Aorta (tissue), 5 donors: ENCODE measurements at regions not wholly inside any gene's neighbourhood (a gene's known extent, or its start where the extent isn't known, plus 50 kb on each side); places are given as distances from the start of the nearest gene placed in this dataset.

Experiments
- ATAC-seq: fragments of 200-7000 bp; cut with Tn5 transposase; one replicate; pipeline ENCODE4 v1.9.1; 2022; ENCODE audit warnings: moderate library complexity; ENCODE audit not compliant: low FRiP score
- DNase-seq, 2 donors: peaks; one replicate each; pipeline ENCODE4 v3.0.0-alpha.2; 2020
- H3K27ac ChIP-seq, 2 donors: one replicate each; pipeline ENCODE4 v1.5.1; 2013; ENCODE audit warnings: low read length in 2 of 2, mild to moderate bottlenecking in 2 of 2, moderate library complexity in 2 of 2, control low read depth in 1 of 2, inconsistent platforms in 1 of 2, low read depth in 1 of 2
- H3K27me3 ChIP-seq, 2 donors: one replicate each; pipeline ENCODE4 v1.6.1; 2013; ENCODE audit warnings: control low read depth in 1 of 2, low read length in 1 of 2, mild to moderate bottlenecking in 1 of 2, moderate library complexity in 1 of 2; ENCODE audit not compliant: insufficient read depth in 2 of 2, control insufficient read depth in 1 of 2
- H3K36me3 ChIP-seq, 2 donors: one replicate each; pipeline ENCODE4 v1.6.1; 2013; ENCODE audit warnings: control low read depth in 1 of 2, low read length in 1 of 2, mild to moderate bottlenecking in 1 of 2; ENCODE audit not compliant: insufficient read depth in 2 of 2, control insufficient read depth in 1 of 2
- H3K4me1 ChIP-seq, 2 donors: one replicate each; pipeline ENCODE4 v1.6.1; 2013; ENCODE audit warnings: low read length in 2 of 2, control low read depth in 1 of 2, mild to moderate bottlenecking in 1 of 2, moderate library complexity in 1 of 2; ENCODE audit not compliant: insufficient read depth in 2 of 2, control insufficient read depth in 1 of 2
- H3K4me3 ChIP-seq, 2 donors: one replicate each; pipeline ENCODE4 v1.5.1; 2013; ENCODE audit warnings: low read length in 2 of 2, control low read depth in 1 of 2, mild to moderate bottlenecking in 1 of 2
- H3K9me3 ChIP-seq: one replicate; pipeline ENCODE4 v1.6.1; 2013; ENCODE audit warnings: mild to moderate bottlenecking, low read length; ENCODE audit not compliant: control insufficient read depth
- WGBS, 2 donors: extraction: QIAGEN DNeasy Blood & Tissue Kit; methylation state at CpG; one replicate each; pipeline ENCODE4 v1.1.7; 2013; 5-methylcytosine and 5-hydroxymethylcytosine counted together
- intact Hi-C, 2 donors: fragments of 100-400 bp; cut with DNase I; formaldehyde crosslinking; loops; one replicate each; pipeline versions ENCODE4 v1.14.2 to v1.15.0; 2022
- donor health status: healthy with polysubstance abuse.
- donor health status: Bipolar disorder and iron deficiency.
- donor health status: DM: no; HTN: no; CAD: no.
- donor health status: DM: no; HTN: no; CAD: no.
- donor health status: DM: yes; HTN: yes; CAD: no.

- WGBS, 2 donors, result 0 to 1% methylated on average over 34 to 42 of the region's 42 CpGs
- DNase-seq (peak; percentile 74 to 92), ATAC-seq (peak; percentile 16)
- Histone ChIP-seq H3K9me3 (no peaks in the 10 kb centered on the region), H3K4me3 (peak overlapping the region; percentile 17 to 45), H3K27me3 (no peaks in the 10 kb centered on the region), H3K27ac (peak overlapping the region; percentile 78 to 81), H3K36me3 (no peaks in the 10 kb centered on the region), H3K4me1 (peaks cover 0 to 3% of the 10 kb centered on the region in 2 donors)
- intact Hi-C loops, result loop anchor here (2.0 to 5.0 kb wide), 3 partner anchors 93 to 223 kb away; partner anchors contain the start of gene ZMIZ1 (in 1 of the 2)
Measured at GRCh38 chr10:78973901-78974616, 94.7 kb upstream of the ZMIZ1 start.

GRCh38 chr10:78974617-78975317 lies 94.0 kb upstream of the ZMIZ1 start:
- peaks cover 0 to 3% of the 10 kb centered on the region in 2 donors for H3K4me1 ChIP-seq
- no peaks in the 10 kb centered on the region for H3K27me3 ChIP-seq
- H3K9me3 ChIP-seq, result no peaks in the 10 kb centered on the region
- WGBS, 2 donors, result 45 to 47% methylated on average over 15 of the region's 15 CpGs
- intact Hi-C loops, result loop anchor here (5.0 kb wide), 2 partner anchors 93 to 223 kb away; partner anchors contain the start of gene ZMIZ1 (in 1 of the 2)
- no peaks in the 10 kb centered on the region for H3K36me3 ChIP-seq
- ATAC-seq (peak; percentile 40), DNase-seq (peak; percentile 88 to 90)
- H3K4me3 ChIP-seq, result no peak overlapping the region
- H3K27ac ChIP-seq, result peak overlapping the region in 1 of 2 donors; percentile 81

DNA sequence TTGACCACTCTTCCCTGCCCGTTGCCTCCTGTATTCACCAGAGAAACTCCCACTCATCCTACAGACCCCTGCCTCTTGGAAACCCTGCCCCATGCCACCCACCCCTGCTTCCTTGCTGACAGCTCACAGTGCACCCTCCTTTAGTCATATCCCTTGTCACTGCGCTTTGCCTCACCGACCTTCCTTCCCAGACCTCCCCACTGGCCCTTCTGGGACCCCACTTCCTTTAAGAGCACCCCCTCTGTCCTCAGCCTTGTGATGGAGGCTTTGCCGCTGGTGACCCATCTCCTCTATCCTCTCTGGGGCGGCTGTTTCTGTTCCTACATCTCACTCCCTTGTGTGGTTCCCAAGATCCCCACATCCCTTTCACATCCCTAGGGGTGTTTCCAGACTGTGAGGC lies 92.8 kb upstream of the ZMIZ1 start:
- Histone ChIP-seq H3K4me1 (peaks cover 0 to 3% of the 10 kb centered on the region in 2 donors), H3K9me3 (no peaks in the 10 kb centered on the region), H3K27ac (no peak overlapping the region), H3K4me3 (no peak overlapping the region), H3K36me3 (no peaks in the 10 kb centered on the region), H3K27me3 (no peaks in the 10 kb centered on the region)
- no peak for ATAC-seq
- no peak for DNase-seq
- WGBS, 2 donors, result 96 to 98% methylated on average over 5 of the region's 5 CpGs
- intact Hi-C loops, result no loop called here

DNA sequence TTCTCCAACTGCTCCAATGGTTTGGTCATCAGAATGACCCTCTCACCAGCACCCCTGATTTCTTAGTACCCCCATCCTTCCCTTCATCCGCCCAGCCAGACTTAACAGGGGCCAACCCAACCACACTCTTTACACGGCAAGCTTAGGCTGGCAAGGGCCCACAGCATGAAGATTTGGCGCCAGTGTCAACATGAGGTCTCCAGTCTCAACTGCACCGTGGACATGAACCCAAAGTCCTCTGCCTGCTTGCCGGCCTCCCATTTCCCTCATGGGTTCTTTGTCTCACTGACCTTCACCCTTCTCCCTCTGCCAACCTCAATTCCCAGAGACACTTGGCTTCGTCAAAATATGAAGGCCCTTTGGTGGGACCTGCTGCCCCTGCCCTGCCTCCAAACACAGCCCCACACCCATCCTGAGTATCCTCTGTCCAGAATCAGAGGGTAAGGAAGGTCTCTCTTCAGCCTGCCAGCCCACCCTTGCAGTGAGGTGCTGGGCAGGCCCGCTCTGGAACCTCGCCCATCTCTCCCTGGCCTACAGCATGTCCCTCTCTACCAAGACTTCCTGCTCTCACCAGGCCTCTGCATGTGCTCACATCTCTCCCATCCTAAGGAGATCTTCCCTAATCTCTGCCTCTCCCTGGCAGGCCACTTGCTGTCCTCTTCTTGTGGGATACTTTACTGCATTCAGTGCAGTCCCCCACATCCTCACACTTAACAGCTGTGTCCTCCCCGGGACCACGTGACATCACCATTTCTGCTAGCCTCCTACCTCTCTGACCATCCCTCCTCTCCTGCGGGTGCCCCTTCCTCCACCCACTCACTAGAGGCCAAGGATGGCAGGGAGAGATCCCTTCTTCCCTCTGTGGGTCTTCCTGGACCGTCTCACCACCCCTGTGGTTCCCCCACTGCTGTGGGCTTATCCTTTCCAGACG lies 91.7 kb upstream of the ZMIZ1 start:
- Histone ChIP-seq H3K4me3 (no peak overlapping the region), H3K27me3 (no peaks in the 10 kb centered on the region), H3K36me3 (no peaks in the 10 kb centered on the region), H3K9me3 (no peaks in the 10 kb centered on the region), H3K27ac (no peak overlapping the region), H3K4me1 (peaks cover 0 to 3% of the 10 kb centered on the region in 2 donors)
- WGBS, 2 donors, result 80 to 81% methylated on average over 13 of the region's 13 CpGs
- no peak for DNase-seq
- intact Hi-C loops, result no loop called here
- ATAC-seq, result no peak

DNA sequence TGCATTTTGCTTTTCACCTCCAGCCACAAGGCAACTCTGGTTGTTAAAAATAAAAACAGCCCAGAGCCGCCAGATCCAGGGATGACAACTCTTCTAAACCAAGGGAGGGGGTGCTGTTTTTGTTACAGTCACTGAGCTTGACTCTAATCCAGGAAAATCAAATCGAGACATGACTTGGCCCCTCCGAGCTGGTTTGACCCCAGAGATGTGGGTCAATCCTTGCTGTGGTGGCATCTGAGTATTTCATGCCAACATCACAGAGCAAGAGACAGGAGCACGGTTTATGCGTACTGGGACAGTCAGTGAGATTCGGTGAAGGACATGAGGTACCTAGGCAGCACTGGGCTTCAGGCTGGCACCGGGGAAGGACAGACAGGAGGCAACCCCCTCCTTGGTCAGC lies 88.8 kb upstream of the ZMIZ1 start:
- Histone ChIP-seq H3K9me3 (no peaks in the 10 kb centered on the region), H3K27ac (no peak overlapping the region)

DNA sequence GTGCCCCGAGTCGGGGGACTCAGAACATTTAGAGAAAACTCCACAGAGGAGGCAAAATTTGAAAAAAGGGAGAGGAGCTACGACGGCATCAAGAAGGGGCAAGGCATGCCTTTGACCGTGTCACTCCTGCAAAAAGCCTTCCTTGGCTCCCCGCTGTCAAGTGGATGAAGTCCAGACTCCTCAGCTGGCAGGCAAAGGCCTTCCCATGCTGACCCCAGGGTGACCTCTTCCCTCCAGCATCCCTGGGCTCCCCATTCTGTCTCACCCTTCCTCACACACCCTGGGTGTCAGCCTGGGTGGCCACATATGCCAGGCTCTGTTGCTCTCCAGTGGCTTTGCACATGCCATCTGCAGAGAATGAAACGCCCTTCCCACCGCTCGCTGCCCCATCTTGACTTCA lies 88.4 kb upstream of the ZMIZ1 start:
- 73 to 79% methylated on average over 9 of the region's 9 CpGs for WGBS, 2 donors
- Histone ChIP-seq H3K9me3 (no peaks in the 10 kb centered on the region), H3K36me3 (no peaks in the 10 kb centered on the region), H3K27me3 (no peaks in the 10 kb centered on the region), H3K27ac (no peak overlapping the region), H3K4me3 (no peak overlapping the region), H3K4me1 (no peaks in the 10 kb centered on the region)
- no peak for DNase-seq
- no peak for ATAC-seq
- intact Hi-C loops, result no loop called here

More for the DNA sequence above, 88.8 kb upstream of the ZMIZ1 start:
- H3K36me3 ChIP-seq, result no peaks in the 10 kb centered on the region
- WGBS, 2 donors, result 54 to 58% methylated on average over 7 of the region's 7 CpGs
- DNase-seq, result no peak
- H3K27me3 ChIP-seq, result no peaks in the 10 kb centered on the region
- ATAC-seq, result no peak
- intact Hi-C loops, result no loop called here
- H3K4me1 ChIP-seq, result no peaks in the 10 kb centered on the region
- no peak overlapping the region for H3K4me3 ChIP-seq

GRCh38 chr10:78980815-78981214 lies 88.0 kb upstream of the ZMIZ1 start:
- Histone ChIP-seq H3K9me3 (no peaks in the 10 kb centered on the region), H3K27me3 (no peaks in the 10 kb centered on the region), H3K27ac (no peak overlapping the region), H3K36me3 (no peaks in the 10 kb centered on the region), H3K4me3 (no peak overlapping the region), H3K4me1 (no peaks in the 10 kb centered on the region)
- intact Hi-C loops, result no loop called here
- ATAC-seq, result no peak
- 93 to 95% methylated on average over 5 of the region's 5 CpGs for WGBS, 2 donors
- DNase-seq, result no peak

- WGBS, 2 donors, result 91 to 92% methylated on average over 6 of the region's 6 CpGs
- no peaks in the 10 kb centered on the region for H3K4me1 ChIP-seq
- H3K27me3 ChIP-seq, result no peaks in the 10 kb centered on the region
- H3K36me3 ChIP-seq, result no peaks in the 10 kb centered on the region
- DNase-seq (no peak), ATAC-seq (no peak)
- no peak overlapping the region for H3K27ac ChIP-seq
- intact Hi-C loops, result no loop called here
- H3K9me3 ChIP-seq, result no peaks in the 10 kb centered on the region
- no peak overlapping the region for H3K4me3 ChIP-seq
Measured at GRCh38 chr10:78981257-78981969, 87.4 kb upstream of the ZMIZ1 start.
